ENCODE measurements at regions not wholly inside any gene's neighbourhood (a gene's known extent, or its start where the extent isn't known, plus 50 kb on each side); places are given as distances from the start of the nearest gene placed in this dataset.

GRCh38 chr5:61918611-61919010, 387.4 kb upstream of the KIF2A start:
- DNase-seq, result no peak

DNA sequence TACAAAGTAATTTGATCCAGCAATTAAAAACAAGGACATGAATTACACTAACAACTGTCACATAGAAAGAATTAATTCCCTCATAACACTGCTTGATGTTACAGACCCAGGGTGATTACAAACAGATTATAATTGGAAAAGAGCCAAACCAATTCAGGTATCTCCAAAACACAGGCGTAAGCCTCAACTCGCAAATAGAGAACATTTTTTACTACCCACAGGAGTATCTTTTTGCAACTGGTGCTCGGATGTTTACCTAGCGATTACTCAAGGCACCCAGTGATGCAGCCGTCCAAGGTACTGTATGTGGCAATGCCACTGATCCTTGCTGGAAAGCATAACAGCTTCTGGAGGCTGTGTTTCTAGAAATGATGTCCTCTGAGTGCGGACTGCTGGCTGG, 386.1 kb upstream of the KIF2A start:
- DNase-seq, result peak; percentile 24

- DNase-seq, result no peak
These were observed 381.8 kb upstream of the KIF2A start for GRCh38 chr5:61924251-61924650.

- DNase-seq, result no peak
These were observed 379.1 kb upstream of the KIF2A start for GRCh38 chr5:61926911-61927310.

GRCh38 chr5:61931236-61931635, 374.8 kb upstream of the KIF2A start:
- DNase-seq, result no peak

DNA sequence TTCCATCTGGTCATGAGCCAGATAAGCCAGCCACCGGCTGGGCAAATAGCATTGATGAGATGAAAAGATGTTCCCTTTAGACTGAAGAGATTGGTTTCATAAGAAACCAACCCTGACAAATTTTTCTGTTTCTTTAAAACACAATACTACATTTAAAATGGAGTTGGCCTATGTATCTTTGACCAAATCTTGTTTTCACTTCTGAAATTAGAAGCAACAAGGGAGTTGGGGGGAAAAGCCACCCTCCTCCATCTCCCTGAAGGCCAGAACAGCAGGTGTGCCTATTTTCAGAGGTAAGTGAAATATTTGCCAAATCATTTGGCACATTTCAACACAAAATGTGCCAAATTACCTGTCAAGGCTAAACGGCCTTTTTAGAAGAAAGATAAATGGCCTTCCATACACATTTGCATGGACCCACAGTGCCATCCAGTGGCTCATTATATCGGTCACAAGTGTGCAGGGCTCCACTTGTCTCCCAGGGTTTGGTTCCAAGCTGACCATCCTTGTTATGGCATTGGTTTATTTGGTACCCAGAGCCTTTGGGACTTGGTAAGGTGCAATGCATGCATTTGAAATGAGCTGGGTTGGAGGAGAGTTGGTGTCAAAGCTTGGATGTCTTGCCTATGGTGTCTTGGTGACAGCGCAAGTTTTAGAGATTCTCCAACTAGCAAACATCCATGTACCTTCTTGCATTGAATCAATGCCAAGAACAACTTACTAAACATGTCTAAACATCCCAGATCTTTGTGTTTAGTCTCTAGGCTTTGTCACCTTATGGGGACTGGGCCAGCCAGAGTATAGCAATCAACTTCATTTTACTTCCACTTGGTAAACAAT, 372.0 kb upstream of the KIF2A start:
- peak; percentile 33 for DNase-seq

GRCh38 chr5:61941637-61942036, 364.4 kb upstream of the KIF2A start:
- no peak for DNase-seq

- no peak for DNase-seq
These were observed 363.4 kb upstream of the KIF2A start for GRCh38 chr5:61942462-61943049.

GRCh38 chr5:61943713-61944112, 362.3 kb upstream of the KIF2A start:
- DNase-seq, result no peak

DNA sequence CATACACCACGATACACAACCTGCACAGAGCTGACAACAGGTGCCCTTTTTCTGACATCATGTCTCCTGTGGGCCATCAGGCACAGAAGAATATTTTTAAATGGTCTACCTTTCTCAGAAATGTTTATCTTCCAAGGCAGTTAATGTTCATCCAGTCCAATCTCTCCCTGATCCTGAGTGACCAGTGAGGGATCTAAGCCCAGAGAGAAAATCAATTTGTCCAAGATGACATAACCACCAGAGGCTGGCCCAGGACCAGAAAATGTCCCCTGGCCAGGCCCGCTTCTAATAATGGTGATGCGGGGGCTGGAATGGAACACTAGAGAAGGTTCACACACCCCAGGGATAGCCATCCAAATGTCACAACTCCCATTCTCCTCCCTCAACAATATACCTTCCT, 357.9 kb upstream of the KIF2A start:
- DNase-seq, result no peak

- DNase-seq, result no peak
These were observed 356.8 kb upstream of the KIF2A start for GRCh38 chr5:61949054-61949678.

DNA sequence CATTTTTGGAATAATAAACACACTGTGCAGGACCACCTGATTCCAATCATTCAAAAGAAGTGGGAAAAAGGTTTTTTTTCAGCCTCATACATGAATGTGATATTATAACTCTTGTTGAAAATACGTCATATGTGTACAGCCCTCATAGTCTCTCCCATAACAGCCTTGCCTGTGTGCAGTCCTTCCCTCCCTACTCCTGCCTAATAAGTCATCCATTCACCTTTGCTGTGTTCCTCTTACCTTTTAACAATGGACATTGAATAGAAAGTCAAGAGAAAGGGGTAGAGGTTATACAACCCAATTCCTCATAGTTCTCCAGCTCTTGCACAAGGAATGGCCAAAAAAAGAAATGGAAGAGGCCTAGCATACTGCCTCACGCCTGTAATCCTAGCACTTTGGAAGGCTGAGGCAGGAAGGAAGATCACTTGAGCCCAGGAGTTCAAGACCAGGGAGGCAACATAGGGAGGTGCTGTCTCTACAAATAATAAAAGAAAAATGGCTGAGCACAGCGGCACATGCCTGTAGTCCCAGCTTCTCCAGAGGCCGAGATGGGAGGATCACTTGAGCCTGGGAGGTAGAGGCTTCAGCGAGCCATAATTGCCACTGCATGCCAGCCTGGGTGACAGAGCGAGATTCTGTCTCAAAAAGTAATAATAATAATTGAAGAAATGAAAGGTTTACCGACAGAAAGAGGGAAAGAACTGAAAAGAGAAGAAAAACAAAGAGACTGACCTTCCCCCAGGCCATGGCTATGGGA, 356.1 kb upstream of the KIF2A start:
- no peak for DNase-seq

DNA sequence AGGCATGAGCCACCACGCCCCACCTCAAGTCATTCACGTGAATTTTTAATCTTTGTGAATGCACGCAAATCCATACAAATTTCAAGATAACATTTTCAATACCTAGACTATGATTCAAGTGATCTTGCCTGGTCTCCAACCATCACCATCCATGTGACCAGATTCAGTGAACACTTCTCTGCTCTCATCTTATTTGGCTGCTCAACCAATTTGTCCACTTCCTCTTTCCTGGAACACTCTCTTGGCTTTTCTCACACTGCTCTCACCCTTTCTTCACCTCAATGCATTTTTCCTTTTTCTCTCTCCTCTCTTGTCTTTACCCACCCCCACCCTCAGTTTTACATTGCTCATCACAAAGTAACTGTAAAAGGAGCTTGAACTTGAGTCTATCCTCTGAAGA, 354.7 kb upstream of the KIF2A start:
- DNase-seq, result no peak

GRCh38 chr5:61953913-61954312, 352.1 kb upstream of the KIF2A start:
- no peak for DNase-seq

DNA sequence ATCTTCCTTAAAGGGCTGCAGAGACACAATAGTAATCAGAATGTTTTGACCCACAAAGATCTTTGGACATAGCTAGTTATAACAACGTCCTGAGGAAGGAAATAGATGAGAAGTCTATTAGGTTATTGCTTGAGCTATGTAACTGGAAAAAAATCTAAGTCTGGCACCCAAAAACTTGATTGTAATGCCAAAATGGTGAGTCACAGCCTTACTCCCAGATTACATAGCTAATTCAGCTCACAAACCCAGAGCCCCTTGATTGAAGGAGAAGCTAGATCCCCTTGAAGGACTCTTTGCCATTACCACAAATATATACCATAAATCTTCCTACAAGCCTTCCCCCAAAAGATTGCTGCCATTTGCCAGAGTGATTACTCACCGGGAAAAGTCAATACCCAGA, 341.8 kb upstream of the KIF2A start:
- no peak for DNase-seq

GRCh38 chr5:61965069-61965468, 340.9 kb upstream of the KIF2A start:
- no peak for DNase-seq

GRCh38 chr5:61965490-61965889, 340.5 kb upstream of the KIF2A start:
- no peak for DNase-seq

GRCh38 chr5:61966296-61966955, 339.6 kb upstream of the KIF2A start:
- no peak for DNase-seq

- DNase-seq, result no peak
These were observed 339.0 kb upstream of the KIF2A start for GRCh38 chr5:61966997-61967396.

DNA sequence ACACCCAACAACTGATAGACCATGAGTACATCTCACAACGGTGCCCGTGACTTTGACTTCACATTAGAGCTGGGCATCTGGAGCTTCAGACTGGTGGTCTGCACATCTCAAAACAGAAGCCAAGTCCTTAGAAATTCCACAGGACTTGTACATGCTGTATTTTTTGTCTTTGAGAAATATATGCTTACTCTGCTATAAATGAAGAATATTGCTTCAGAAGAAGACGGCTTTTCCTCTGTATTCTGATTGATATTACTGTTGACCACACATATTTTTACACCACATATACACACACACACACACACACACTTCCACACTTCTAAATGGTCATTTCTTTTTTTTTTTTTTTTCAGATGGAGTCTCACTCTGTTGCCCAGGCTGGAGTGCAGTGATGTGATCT, 338.3 kb upstream of the KIF2A start:
- DNase-seq, result no peak

- no peak for DNase-seq
These were observed 336.7 kb upstream of the KIF2A start for GRCh38 chr5:61969347-61969746.

DNA sequence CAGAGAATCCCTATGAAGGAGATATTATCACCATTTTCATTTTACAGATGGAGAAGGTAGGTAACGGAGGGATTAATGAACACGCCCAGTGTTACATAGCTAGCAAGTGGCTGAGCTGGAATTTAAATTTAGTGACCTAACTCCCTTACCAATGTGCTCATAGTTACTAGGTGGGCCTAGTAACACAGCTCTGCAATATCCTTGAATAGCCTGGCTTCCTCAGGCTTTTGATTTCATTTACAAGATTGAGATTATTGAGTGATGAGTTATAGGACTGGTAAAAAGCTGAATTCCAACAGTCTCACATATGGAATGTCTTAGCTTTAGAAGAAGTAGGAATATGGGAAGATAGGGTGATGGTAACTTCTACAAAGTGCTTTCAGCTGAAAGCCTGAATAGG, 336.3 kb upstream of the KIF2A start:
- DNase-seq, result no peak

DNA sequence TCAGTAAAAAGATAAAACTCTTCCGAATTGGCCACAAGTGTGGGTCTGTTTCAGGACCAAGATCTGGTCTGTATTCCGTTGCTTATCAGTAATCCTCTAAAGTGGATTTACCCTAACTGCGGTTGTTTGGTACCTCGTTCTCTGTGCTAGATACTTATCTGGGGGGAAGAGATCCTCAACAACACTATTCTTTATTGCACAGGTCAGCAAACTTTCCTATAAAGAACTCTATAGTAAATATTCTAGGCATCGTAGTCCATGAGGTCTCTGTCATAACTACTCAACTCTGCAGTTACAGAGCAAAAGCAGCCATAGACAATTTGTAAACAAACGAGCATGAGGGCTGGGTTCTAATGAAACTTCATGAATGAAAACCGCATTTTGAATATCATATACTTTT, 335.8 kb upstream of the KIF2A start:
- no peak for DNase-seq
